ENCODE measurements at regions not wholly inside any gene's neighbourhood (a gene's known extent, or its start where the extent isn't known, plus 50 kb on each side); places are given as distances from the start of the nearest gene placed in this dataset.

GRCh38 chr4:19756661-19757060 is 495.0 kb upstream of the SLIT2 start:
- TF ChIP-seq CTCF (IDR thresholded peaks at IDR 0.05; ENCODE audit: insufficient read depth, low read length, poor library complexity, severe bottlenecking) = no peak
- no peak for TF ChIP-seq EZH2phosphoT487 (conservative IDR thresholded peaks at IDR 0.05; ENCODE audit: low read length)

Measured in SU-DHL-6 (cell line).